ENCODE measurements at regions not wholly inside any gene's neighbourhood (a gene's known extent, or its start where the extent isn't known, plus 50 kb on each side); places are given as distances from the start of the nearest gene placed in this dataset.
"Not testable (repeated sequence)": the region's sequence is repeated elsewhere in the genome, so short reads cannot be mapped to it uniquely, and the experiment has no call there.

DNA sequence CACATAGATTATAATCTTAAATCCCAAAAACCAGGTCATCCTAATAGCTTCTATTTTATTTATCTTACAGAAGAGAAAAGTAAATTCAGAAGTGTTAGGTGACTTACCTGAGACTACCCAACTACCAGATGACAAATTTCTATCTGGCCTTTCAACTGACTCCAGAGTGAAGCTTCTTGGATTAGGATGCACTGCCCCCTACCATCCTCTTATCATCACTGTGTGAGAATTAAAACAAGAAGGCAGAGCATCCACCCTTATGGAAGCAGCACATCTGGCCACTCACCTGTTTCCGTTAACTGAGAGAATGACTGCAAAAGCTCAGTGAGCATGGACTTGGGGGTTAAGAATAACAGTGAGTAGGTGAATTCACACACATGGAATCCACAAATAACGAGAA lies 502.6 kb upstream of the TECRL start:
- no peak overlapping the region for H3K4me3 ChIP-seq (ENCODE audit: low read depth, low read length)
- TF ChIP-seq, protein P1, sequence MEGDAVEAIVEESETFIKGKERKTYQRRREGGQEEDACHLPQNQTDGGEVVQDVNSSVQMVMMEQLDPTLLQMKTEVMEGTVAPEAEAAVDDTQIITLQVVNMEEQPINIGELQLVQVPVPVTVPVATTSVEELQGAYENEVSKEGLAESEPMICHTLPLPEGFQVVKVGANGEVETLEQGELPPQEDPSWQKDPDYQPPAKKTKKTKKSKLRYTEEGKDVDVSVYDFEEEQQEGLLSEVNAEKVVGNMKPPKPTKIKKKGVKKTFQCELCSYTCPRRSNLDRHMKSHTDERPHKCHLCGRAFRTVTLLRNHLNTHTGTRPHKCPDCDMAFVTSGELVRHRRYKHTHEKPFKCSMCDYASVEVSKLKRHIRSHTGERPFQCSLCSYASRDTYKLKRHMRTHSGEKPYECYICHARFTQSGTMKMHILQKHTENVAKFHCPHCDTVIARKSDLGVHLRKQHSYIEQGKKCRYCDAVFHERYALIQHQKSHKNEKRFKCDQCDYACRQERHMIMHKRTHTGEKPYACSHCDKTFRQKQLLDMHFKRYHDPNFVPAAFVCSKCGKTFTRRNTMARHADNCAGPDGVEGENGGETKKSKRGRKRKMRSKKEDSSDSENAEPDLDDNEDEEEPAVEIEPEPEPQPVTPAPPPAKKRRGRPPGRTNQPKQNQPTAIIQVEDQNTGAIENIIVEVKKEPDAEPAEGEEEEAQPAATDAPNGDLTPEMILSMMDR (IDR thresholded peaks at IDR 0.05; ENCODE audit: borderline replicate concordance, insufficient read depth, low read depth, low read length), result no peak

DNA sequence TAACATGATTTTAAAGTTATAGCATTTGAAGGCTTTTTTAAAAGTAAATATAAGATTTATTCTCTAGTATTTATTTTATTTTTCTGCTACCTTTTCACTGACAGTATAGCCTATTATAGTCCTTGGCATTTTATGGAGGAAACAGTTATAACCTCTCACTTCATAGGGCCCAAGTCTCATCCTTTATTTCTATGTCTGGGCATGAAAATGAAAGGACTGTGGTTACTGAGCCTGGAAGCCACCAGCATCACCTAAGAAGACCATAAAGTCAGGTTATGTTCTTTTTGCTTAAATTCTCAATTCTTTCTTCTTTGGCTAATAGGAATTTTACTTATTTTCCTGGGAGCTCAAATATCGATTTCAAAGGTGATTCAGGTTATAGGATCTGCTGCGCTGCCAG lies 494.7 kb upstream of the TECRL start:
- no peak overlapping the region for H3K4me3 ChIP-seq (ENCODE audit: low read depth, low read length)
- TF ChIP-seq, protein P1 (IDR thresholded peaks at IDR 0.05; ENCODE audit: borderline replicate concordance, insufficient read depth, low read depth, low read length), result no peak

DNA sequence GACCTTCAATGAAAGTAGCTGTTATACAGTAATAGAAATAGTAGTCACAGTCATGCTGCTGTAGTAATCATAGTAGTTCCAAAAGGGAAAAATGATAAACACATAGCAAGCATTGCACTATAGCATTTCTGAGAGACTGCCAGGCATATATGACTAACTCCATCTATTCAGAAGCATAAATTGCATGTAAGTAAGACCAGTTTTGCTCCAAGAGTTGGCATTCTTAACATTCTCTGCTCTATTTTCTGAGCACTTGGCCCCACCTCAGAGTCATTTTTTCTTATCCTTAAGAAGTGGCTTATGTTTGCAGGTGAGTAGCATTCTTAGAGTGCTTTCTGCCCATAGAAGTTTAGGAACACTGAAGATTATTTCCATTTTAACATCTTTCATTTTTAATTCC lies 490.3 kb upstream of the TECRL start:
- no peak overlapping the region for H3K4me3 ChIP-seq (ENCODE audit: low read depth, low read length)
- TF ChIP-seq, protein P1 (IDR thresholded peaks at IDR 0.05; ENCODE audit: borderline replicate concordance, insufficient read depth, low read depth, low read length), result no peak

DNA sequence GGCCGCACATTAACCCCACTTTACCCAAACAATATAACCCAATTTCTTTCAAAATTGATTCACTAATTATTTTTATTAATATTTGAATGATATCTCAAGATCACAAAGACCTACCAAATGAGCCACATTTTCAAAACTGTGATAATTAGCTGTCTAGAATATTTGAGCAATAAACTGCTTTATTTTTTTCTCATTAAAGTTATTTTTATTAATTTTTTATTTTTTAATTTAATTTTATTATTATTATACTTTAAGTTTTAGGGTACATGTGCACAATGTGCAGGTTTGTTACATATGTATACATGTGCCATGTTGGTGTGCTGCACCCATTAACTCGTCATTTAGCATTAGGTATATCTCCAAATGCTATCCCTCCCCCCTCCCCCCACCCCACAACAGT lies 489.8 kb upstream of the TECRL start:
- H3K4me3 ChIP-seq (ENCODE audit: low read depth, low read length), result not testable (repeated sequence)

DNA sequence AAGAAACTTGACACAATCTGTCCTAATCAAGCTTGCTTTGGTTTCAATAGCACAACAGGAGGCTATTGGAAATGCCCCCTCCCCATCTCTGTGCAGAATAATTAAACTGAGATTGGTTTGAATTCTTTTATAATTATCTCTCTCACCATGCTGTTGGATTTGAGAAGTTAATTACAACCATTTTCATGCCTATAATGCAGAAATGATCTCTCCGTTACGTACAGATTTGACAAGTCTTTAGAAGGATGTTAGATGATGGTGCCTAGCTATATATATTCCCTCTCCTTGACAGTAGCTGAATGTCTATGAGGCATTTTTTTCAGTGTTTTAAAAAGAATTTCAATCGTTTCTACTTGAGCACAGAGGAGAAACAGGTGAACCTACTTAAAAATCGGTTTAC lies 488.4 kb upstream of the TECRL start:
- H3K4me3 ChIP-seq (ENCODE audit: low read depth, low read length), result no peak overlapping the region
- TF ChIP-seq, protein P1 (IDR thresholded peaks at IDR 0.05; ENCODE audit: borderline replicate concordance, insufficient read depth, low read depth, low read length), result no peak

DNA sequence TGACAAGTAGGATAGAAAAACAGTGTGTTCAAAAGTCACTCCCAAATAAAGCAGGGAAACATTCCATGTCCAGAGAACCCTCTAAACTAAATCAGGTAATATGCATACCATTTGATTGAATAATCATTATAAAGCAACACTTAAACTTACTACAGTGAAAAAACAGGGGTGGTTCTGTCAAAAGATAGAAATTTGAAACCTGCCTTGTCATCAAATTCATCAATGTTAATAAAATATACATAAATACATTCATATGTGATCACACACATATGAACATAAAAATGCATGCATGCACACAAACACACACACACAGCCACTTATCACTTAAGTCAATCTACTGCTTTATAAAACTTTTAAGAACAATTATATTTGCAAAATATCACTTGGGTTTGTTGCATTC lies 485.8 kb upstream of the TECRL start:
- TF ChIP-seq, protein P1 (IDR thresholded peaks at IDR 0.05; ENCODE audit: borderline replicate concordance, insufficient read depth, low read depth, low read length), result no peak
- H3K4me3 ChIP-seq (ENCODE audit: low read depth, low read length), result no peak overlapping the region

DNA sequence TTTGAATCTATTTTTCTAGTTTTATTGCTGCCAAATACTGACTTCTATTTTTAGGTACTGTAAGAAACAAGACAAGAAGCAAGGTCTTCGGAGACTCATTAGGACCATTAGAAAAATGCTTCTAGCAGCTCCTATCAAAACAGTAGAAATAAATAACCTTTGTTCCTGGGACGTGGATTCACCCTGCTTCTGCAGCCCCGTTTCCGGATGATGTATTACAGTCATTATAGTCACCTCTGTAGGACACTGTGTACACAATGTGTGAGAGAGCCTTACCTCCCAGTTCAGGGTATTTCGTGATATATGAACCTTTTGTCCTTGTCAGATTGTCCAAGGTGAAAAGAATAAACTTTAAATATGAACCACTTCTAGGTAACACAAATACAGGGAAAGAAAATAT lies 484.0 kb upstream of the TECRL start:
- TF ChIP-seq, protein P1 (IDR thresholded peaks at IDR 0.05; ENCODE audit: borderline replicate concordance, insufficient read depth, low read depth, low read length), result no peak
- no peak overlapping the region for H3K4me3 ChIP-seq (ENCODE audit: low read depth, low read length)

All from GM12875 (cell line).